Testis (tissue), 2 donors: ENCODE measurements at regions not wholly inside any gene's neighbourhood (a gene's known extent, or its start where the extent isn't known, plus 50 kb on each side); places are given as distances from the start of the nearest gene placed in this dataset.

Experiments
- CTCF ChIP-seq, 3 experiments: fragments of 450-650 bp in 2 of 3; fragments of 200-600 bp in 1 of 3; sonication (generic) in 1 of 3; IDR thresholded peaks; one replicate each; pipeline ENCODE4 v1.5.1; 2016 to 2019; ENCODE audit warnings: antibody characterized with exemption in 3 of 3, mild to moderate bottlenecking in 2 of 3, moderate library complexity in 1 of 3
- POLR2A ChIP-seq: fragments of 450-650 bp; IDR thresholded peaks from one replicate; pipeline ENCODE4 v1.6.1; 2017; ENCODE audit warnings: antibody characterized with exemption, mild to moderate bottlenecking, moderate library complexity

GRCh38 chr6:40185486-40185885, 251.2 kb upstream of the MOCS1 start:
- TF ChIP-seq CTCF (IDR thresholded peaks at IDR 0.05) (no peak), POLR2A (no peak)
